Right kidney (tissue), 1 donor: ENCODE measurements at regions not wholly inside any gene's neighbourhood (a gene's known extent, or its start where the extent isn't known, plus 50 kb on each side); places are given as distances from the start of the nearest gene placed in this dataset.
A peak's percentile ranks its signal among the peaks of the same experiment; 100 is the strongest.

Source experiments
- DNase-seq: peaks from one replicate; pipeline ENCODE4 v3.0.0-alpha.2; 2016

- no peak for DNase-seq
Observed at GRCh38 chr3:126266850-126267168, 86.4 kb upstream of the ALDH1L1 start.

- DNase-seq = no peak
Observed at GRCh38 chr3:126266291-126266840, 86.0 kb upstream of the ALDH1L1 start.

GRCh38 chr3:126264952-126265351, 84.6 kb upstream of the ALDH1L1 start:
- no peak for DNase-seq

- DNase-seq = no peak
Observed at GRCh38 chr3:126264381-126264780, 84.0 kb upstream of the ALDH1L1 start.

- DNase-seq = no peak
Observed at GRCh38 chr3:126263971-126264370, 83.6 kb upstream of the ALDH1L1 start.

- DNase-seq = no peak
Observed at GRCh38 chr3:126263539-126263938, 83.2 kb upstream of the ALDH1L1 start.

GRCh38 chr3:126262227-126262626, 81.8 kb upstream of the ALDH1L1 start:
- DNase-seq = no peak

- DNase-seq = no peak
Observed at GRCh38 chr3:126261037-126261436, 80.7 kb upstream of the ALDH1L1 start.

- DNase-seq = peak; percentile 45
Observed at GRCh38 chr3:126259411-126260391, 79.3 kb upstream of the ALDH1L1 start.

- DNase-seq = no peak
Observed at GRCh38 chr3:126258670-126259069, 78.3 kb upstream of the ALDH1L1 start.

GRCh38 chr3:126257984-126258383, 77.6 kb upstream of the ALDH1L1 start:
- DNase-seq = no peak

- DNase-seq = no peak
Observed at GRCh38 chr3:126257174-126257573, 76.8 kb upstream of the ALDH1L1 start.

- DNase-seq = no peak
Observed at GRCh38 chr3:126256251-126256650, 75.9 kb upstream of the ALDH1L1 start.

- no peak for DNase-seq
Observed at GRCh38 chr3:126253072-126253471, 72.7 kb upstream of the ALDH1L1 start.

GRCh38 chr3:126252373-126252772, 72.0 kb upstream of the ALDH1L1 start:
- DNase-seq = no peak

GRCh38 chr3:126245811-126246727, 65.7 kb upstream of the ALDH1L1 start:
- peak; percentile 38 for DNase-seq
